HL-60 (cell line): ENCODE measurements at regions not wholly inside any gene's neighbourhood (a gene's known extent, or its start where the extent isn't known, plus 50 kb on each side); places are given as distances from the start of the nearest gene placed in this dataset.

Source experiments
- DNase-seq, 2 experiments: peaks; one replicate each; pipeline ENCODE4 v3.0.0-alpha.2; 2010 to 2020; ENCODE audit warnings: low read depth in 1 of 2, low spot score in 1 of 2
- H3K27ac ChIP-seq: fragments of 250-450 bp; sonication (Bioruptor Pico); replicated peaks from 2 replicates; pipeline ENCODE4 v1.5.1; 2020; ENCODE audit warnings: mild to moderate bottlenecking, moderate library complexity
- H3K27me3 ChIP-seq: fragments of 250-450 bp; sonication (Bioruptor Pico); 2 replicates; pipeline ENCODE4 v1.5.1; 2021; ENCODE audit warnings: mild to moderate bottlenecking, moderate library complexity; ENCODE audit not compliant: insufficient read depth, poor library complexity, severe bottlenecking
- H3K4me3 ChIP-seq: replicated peaks from 2 replicates; pipeline ENCODE4 v1.5.1; 2011; ENCODE audit warnings: mild to moderate bottlenecking, control low read depth, low read length; ENCODE audit not compliant: insufficient read depth
- CTCF ChIP-seq: IDR thresholded peaks from one replicate; pipeline ENCODE4 v1.5.1; 2011; ENCODE audit warnings: low read length, control low read depth, inconsistent platforms; ENCODE audit not compliant: insufficient read depth
- GABPA ChIP-seq: IDR thresholded peaks from 2 replicates; pipeline ENCODE4 v1.6.1; 2012; ENCODE audit warnings: low read depth
- POLR2AphosphoS5 ChIP-seq: IDR thresholded peaks from 2 replicates; pipeline ENCODE4 v1.6.1; 2012; ENCODE audit warnings: low read depth
- REST ChIP-seq: IDR thresholded peaks from 2 replicates; pipeline ENCODE4 v1.6.1; 2012; ENCODE audit warnings: low read depth; ENCODE audit not compliant: insufficient replicate concordance
- SPI1 ChIP-seq: IDR thresholded peaks from 2 replicates; pipeline ENCODE4 v1.6.1; 2012; ENCODE audit warnings: low read depth, mild to moderate bottlenecking, borderline replicate concordance

DNA sequence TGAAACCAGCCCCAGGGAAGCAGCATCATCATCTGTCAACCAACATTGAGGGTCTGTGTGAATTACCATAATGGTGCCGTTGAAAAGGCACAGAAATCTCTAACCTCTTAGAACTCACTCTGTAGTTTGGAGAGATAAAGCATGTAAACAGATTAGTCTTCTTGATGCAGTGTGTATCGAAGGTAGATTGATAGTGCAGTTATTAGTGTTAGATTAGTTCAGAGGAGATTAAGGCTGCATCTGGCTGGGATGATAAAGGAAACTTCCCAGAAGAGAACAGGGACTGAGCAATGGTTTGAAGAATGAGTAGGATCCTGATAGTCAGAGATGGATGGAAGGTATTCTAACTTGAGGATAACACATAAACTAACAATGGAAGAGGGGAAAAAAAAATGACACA, 651.5 kb downstream of the TLE1 start:
- DNase-seq: no peak
- H3K4me3 ChIP-seq: no peak overlapping the region
- H3K27ac ChIP-seq: no peak overlapping the region
- TF ChIP-seq CTCF: no peak
- no peak for TF ChIP-seq POLR2AphosphoS5
- no peak for TF ChIP-seq GABPA
- TF ChIP-seq SPI1: no peak
- TF ChIP-seq REST: no peak
- H3K27me3 ChIP-seq: no peaks in the 10 kb centered on the region

DNA sequence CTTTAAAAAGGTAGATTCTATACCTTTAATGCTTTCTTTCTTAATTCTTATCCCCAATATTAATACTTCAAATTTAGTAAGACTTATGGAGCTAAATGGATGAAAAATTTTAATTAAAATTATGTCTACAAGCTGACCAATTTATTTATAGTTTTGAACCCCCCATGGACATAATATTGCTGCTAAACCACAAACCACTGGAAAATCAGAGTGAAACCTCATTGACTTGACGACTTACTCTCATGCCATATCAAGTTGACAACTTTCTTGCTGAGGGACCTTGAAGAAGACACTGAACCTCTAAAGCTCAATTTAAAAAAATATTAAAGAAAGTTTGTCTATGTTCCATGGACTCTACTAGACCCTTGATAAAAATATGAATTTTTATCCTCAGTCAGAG, 653.7 kb downstream of the TLE1 start:
- Histone ChIP-seq H3K27ac (no peak overlapping the region), H3K4me3 (no peak overlapping the region), H3K27me3 (no peaks in the 10 kb centered on the region)
- DNase-seq: no peak
- no peak for TF ChIP-seq CTCF
- no peak for TF ChIP-seq GABPA
- no peak for TF ChIP-seq POLR2AphosphoS5
- TF ChIP-seq SPI1: no peak
- TF ChIP-seq REST: no peak

- no peak for DNase-seq
- TF ChIP-seq SPI1: no peak
- TF ChIP-seq CTCF: no peak
- no peak for TF ChIP-seq POLR2AphosphoS5
- TF ChIP-seq REST: no peak
- no peak for TF ChIP-seq GABPA
- H3K27me3 ChIP-seq: no peaks in the 10 kb centered on the region
- no peak overlapping the region for H3K27ac ChIP-seq
- H3K4me3 ChIP-seq: no peak overlapping the region
Measured at GRCh38 chr9:81035171-81035570, 654.2 kb downstream of the TLE1 start.
